ENCODE measurements at regions not wholly inside any gene's neighbourhood (a gene's known extent, or its start where the extent isn't known, plus 50 kb on each side); places are given as distances from the start of the nearest gene placed in this dataset.

DNA sequence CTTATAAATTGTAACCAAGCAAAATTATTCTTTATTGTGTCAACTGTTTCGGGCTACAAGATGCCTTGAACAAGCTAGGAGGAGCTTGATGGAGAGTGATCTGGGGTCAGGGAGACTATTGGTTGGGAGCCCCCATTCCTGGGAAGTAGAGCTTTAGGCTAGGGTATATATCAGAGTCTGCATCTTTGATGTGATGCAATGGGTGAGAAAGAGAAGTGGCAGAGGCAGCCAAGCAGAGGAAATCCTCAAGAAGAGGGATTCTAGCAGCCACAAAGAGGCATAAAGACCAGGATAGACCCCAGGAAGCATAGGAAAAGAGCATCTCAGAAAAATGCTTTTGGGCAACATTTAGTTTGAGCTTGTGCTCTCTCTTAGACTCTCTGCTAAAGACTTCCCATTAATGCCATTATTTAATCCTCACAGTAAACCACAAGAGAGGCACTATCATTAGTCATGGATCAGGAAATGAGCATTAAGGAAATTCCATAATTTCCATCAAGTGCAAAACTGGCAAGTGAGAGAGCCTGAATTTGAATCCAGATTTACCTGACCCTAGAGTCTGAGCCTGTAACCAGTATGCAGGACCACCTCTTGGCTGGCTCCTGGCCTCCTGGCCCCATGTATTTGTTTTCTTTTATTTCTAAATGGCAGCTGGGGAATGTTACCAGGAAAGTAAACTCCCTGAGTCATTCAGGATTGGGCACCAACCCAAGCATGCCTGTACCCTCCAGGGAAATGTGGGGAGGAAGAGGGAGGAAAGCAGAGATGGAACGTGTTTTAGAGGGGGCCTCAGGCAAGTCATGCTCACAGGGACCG is 118.7 kb downstream of the RPL22L1 start:
- Histone ChIP-seq H3K27me3 (ENCODE audit: control insufficient read depth in 3 of 3, insufficient read depth in 3 of 3, low read length in 2 of 3) (no peaks in the 10 kb centered on the region), H3K4me3 (no peak overlapping the region), H3K36me3 (ENCODE audit: control insufficient read depth in 4 of 4, insufficient read depth in 4 of 4, low read length in 4 of 4) (no peaks in the 10 kb centered on the region), H3K9ac (ENCODE audit: insufficient read depth in 1 of 2, low read length in 2 of 2) (no peak overlapping the region), H3K27ac (ENCODE audit: low read depth in 1 of 2, low read length in 1 of 2) (peak overlapping the region in 1 of 2 donors; percentile 22), H3K9me3 (ENCODE audit: control insufficient read depth in 4 of 4, insufficient read depth in 3 of 4, low read length in 3 of 4) (peaks cover 0 to 1% (median 0%) of the 10 kb centered on the region in 4 donors), H3K4me1 (ENCODE audit: control insufficient read depth in 5 of 5, insufficient read depth in 5 of 5, low read length in 5 of 5) (peaks cover 0 to 10% (median 0%) of the 10 kb centered on the region in 5 donors)
- 46 to 71% methylated on average over 3 of the region's 3 CpGs for WGBS, 2 donors
- DNase-seq, result peak; percentile 19 to 34 (median 26)
- peak; percentile 45 for ATAC-seq (ENCODE audit: insufficient read depth, low FRiP score)
- TF ChIP-seq, protein P1, sequence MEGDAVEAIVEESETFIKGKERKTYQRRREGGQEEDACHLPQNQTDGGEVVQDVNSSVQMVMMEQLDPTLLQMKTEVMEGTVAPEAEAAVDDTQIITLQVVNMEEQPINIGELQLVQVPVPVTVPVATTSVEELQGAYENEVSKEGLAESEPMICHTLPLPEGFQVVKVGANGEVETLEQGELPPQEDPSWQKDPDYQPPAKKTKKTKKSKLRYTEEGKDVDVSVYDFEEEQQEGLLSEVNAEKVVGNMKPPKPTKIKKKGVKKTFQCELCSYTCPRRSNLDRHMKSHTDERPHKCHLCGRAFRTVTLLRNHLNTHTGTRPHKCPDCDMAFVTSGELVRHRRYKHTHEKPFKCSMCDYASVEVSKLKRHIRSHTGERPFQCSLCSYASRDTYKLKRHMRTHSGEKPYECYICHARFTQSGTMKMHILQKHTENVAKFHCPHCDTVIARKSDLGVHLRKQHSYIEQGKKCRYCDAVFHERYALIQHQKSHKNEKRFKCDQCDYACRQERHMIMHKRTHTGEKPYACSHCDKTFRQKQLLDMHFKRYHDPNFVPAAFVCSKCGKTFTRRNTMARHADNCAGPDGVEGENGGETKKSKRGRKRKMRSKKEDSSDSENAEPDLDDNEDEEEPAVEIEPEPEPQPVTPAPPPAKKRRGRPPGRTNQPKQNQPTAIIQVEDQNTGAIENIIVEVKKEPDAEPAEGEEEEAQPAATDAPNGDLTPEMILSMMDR (IDR thresholded peaks at IDR 0.05; ENCODE audit: control extremely low read depth, extremely low read depth), result no peak

DNA sequence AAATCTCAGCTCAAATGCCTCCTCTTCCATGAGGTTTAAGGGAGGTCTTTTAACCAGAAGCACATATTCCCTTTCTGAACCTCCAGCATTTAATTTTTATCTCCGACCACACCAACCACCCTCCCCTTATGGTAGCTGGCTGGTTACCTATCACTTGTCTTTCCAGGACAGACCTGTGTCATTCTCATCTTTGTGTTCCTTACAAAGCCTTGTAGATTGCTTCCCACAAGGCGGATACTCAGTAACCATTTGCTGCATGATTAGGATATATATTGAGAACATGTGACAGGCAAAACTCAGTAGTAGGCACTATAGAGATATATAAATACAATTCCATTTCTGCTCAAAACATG is 119.5 kb downstream of the RPL22L1 start:
- Histone ChIP-seq H3K4me1 (ENCODE audit: control insufficient read depth in 5 of 5, insufficient read depth in 5 of 5, low read length in 5 of 5) (peaks cover 0 to 10% (median 0%) of the 10 kb centered on the region in 5 donors), H3K27ac (ENCODE audit: low read depth in 1 of 2, low read length in 1 of 2) (no peak overlapping the region), H3K36me3 (ENCODE audit: control insufficient read depth in 4 of 4, insufficient read depth in 4 of 4, low read length in 4 of 4) (no peaks in the 10 kb centered on the region), H3K9ac (ENCODE audit: insufficient read depth in 1 of 2, low read length in 2 of 2) (no peak overlapping the region), H3K27me3 (ENCODE audit: control insufficient read depth in 3 of 3, insufficient read depth in 3 of 3, low read length in 2 of 3) (no peaks in the 10 kb centered on the region), H3K4me3 (no peak overlapping the region), H3K9me3 (ENCODE audit: control insufficient read depth in 4 of 4, insufficient read depth in 3 of 4, low read length in 3 of 4) (peaks cover 0 to 1% (median under 1%) of the 10 kb centered on the region in 4 donors)
- no peak for ATAC-seq (ENCODE audit: insufficient read depth, low FRiP score)
- TF ChIP-seq, protein P1 (IDR thresholded peaks at IDR 0.05; ENCODE audit: control extremely low read depth, extremely low read depth), result no peak
- no peak for DNase-seq
- 89 to 94% methylated on average over 2 of the region's 2 CpGs for WGBS, 2 donors

DNA sequence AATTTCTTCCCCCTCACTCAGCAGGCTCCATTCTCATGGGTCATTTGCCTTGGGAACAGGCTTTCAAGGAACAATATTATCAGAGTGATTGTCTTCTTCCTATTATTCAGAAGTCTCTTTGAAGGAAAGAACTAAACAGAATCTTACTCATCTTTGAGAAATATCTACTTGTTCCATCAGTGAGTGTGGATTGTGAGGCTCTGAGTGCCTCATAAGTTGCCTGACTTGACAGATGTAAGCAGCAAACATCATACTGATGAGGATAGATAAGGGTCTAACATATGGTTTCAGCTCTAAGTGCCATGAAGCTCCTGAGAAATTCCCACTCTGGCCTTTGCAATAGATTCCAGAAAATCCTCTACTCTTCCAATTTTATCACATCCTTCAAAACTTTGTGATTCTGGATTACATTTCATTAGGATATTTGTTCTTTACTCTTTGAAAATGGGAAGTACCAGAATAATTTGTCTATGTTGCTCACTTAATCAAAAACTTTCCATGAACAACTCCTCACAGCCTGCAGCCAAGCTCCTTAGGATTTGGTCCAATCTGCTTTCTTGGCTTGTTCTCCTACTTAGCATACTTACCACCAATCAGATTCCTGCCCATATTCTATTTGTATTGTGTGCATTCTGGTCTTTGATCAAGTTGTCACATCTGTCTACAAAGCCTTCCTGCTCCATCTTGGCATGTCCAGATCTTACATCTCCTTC is 120.1 kb downstream of the RPL22L1 start:
- no peak overlapping the region for H3K9ac ChIP-seq (ENCODE audit: insufficient read depth in 1 of 2, low read length in 2 of 2)

More for the DNA sequence above, 120.1 kb downstream of the RPL22L1 start:
- Histone ChIP-seq H3K36me3 (ENCODE audit: control insufficient read depth in 4 of 4, insufficient read depth in 4 of 4, low read length in 4 of 4) (no peaks in the 10 kb centered on the region), H3K9me3 (ENCODE audit: control insufficient read depth in 4 of 4, insufficient read depth in 3 of 4, low read length in 3 of 4) (peaks cover 0 to 2% (median under 1%) of the 10 kb centered on the region in 4 donors), H3K4me3 (no peak overlapping the region), H3K27ac (ENCODE audit: low read depth in 1 of 2, low read length in 1 of 2) (no peak overlapping the region), H3K4me1 (ENCODE audit: control insufficient read depth in 5 of 5, insufficient read depth in 5 of 5, low read length in 5 of 5) (peaks cover 0 to 10% (median 0%) of the 10 kb centered on the region in 5 donors), H3K27me3 (ENCODE audit: control insufficient read depth in 3 of 3, insufficient read depth in 3 of 3, low read length in 2 of 3) (no peaks in the 10 kb centered on the region)
- DNase-seq (peak in 1 of 3 donors; percentile 32), ATAC-seq (ENCODE audit: insufficient read depth, low FRiP score) (no peak)
- TF ChIP-seq, protein P1 (IDR thresholded peaks at IDR 0.05; ENCODE audit: control extremely low read depth, extremely low read depth), result no peak
